ENCODE measurements at regions not wholly inside any gene's neighbourhood (a gene's known extent, or its start where the extent isn't known, plus 50 kb on each side); places are given as distances from the start of the nearest gene placed in this dataset.

GRCh38 chr4:96639932-96640331 lies 800.0 kb downstream of the PDHA2 start:
- no peak for DNase-seq (ENCODE audit: extremely low read depth, insufficient read length)
- no peaks in the 10 kb centered on the region for H3K27me3 ChIP-seq (replicated peaks; ENCODE audit: control insufficient read depth, insufficient read depth, low read length)
- H3K4me3 ChIP-seq (replicated peaks; ENCODE audit: low read depth, low read length) = no peak overlapping the region
- no peaks in the 10 kb centered on the region for H3K36me3 ChIP-seq (ENCODE audit: control insufficient read depth, insufficient read depth, low read length)
- TF ChIP-seq, protein P1, sequence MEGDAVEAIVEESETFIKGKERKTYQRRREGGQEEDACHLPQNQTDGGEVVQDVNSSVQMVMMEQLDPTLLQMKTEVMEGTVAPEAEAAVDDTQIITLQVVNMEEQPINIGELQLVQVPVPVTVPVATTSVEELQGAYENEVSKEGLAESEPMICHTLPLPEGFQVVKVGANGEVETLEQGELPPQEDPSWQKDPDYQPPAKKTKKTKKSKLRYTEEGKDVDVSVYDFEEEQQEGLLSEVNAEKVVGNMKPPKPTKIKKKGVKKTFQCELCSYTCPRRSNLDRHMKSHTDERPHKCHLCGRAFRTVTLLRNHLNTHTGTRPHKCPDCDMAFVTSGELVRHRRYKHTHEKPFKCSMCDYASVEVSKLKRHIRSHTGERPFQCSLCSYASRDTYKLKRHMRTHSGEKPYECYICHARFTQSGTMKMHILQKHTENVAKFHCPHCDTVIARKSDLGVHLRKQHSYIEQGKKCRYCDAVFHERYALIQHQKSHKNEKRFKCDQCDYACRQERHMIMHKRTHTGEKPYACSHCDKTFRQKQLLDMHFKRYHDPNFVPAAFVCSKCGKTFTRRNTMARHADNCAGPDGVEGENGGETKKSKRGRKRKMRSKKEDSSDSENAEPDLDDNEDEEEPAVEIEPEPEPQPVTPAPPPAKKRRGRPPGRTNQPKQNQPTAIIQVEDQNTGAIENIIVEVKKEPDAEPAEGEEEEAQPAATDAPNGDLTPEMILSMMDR (IDR thresholded peaks at IDR 0.05; ENCODE audit: insufficient read depth, low read length, poor library complexity, severe bottlenecking) = no peak

- H3K36me3 ChIP-seq (ENCODE audit: control insufficient read depth, insufficient read depth, low read length) = no peaks in the 10 kb centered on the region
- TF ChIP-seq, protein P1 (IDR thresholded peaks at IDR 0.05; ENCODE audit: insufficient read depth, low read length, poor library complexity, severe bottlenecking) = no peak
- no peaks in the 10 kb centered on the region for H3K27me3 ChIP-seq (replicated peaks; ENCODE audit: control insufficient read depth, insufficient read depth, low read length)
- no peak for DNase-seq (ENCODE audit: extremely low read depth, insufficient read length)
- H3K4me3 ChIP-seq (replicated peaks; ENCODE audit: low read depth, low read length) = no peak overlapping the region
These were observed 802.6 kb downstream of the PDHA2 start for GRCh38 chr4:96642490-96642889.

DNA sequence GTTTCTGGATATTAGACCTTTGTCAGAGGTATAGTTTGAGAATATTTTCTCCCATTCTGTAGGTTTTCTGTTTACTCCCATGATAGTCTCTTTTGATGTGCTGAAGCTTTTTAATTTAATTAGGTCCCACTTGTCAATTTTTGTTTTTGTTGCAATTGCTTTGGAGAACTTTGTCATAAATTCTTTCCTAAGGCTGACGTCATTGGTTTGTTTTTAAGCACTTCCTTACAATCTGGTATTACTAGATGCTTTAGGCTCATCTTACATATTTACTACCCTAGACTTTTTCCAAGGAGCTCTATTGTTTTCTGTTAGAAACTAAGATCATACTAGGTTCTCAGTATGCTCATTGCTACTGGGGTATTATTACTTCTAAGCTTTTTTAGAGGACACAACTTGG lies 806.3 kb downstream of the PDHA2 start:
- Histone ChIP-seq H3K27me3 (replicated peaks; ENCODE audit: control insufficient read depth, insufficient read depth, low read length) (no peaks in the 10 kb centered on the region), H3K36me3 (ENCODE audit: control insufficient read depth, insufficient read depth, low read length) (no peaks in the 10 kb centered on the region), H3K4me3 (replicated peaks; ENCODE audit: low read depth, low read length) (no peak overlapping the region)
- TF ChIP-seq, protein P1 (IDR thresholded peaks at IDR 0.05; ENCODE audit: insufficient read depth, low read length, poor library complexity, severe bottlenecking) = no peak
- DNase-seq (ENCODE audit: extremely low read depth, insufficient read length) = no peak

DNA sequence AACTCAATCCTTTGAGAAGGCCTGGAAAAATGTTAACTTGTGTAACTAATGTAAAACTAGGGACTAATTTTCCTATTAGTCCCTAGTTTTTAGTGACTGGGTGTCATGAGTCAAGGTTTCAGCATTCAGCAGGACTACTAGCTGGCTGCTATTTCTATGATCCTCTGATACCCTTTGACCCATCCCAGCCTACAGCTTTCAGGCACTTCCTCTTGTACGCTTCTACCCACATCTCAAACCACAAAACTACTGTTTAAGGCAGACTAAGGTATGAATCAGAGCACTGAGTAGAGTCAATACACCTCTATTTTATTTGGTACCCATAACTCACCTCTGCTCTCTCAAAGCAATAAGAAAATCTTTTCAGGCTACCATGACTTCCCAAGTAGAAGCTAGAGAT lies 809.6 kb downstream of the PDHA2 start:
- H3K27me3 ChIP-seq (replicated peaks; ENCODE audit: control insufficient read depth, insufficient read depth, low read length) = no peaks in the 10 kb centered on the region
- no peaks in the 10 kb centered on the region for H3K36me3 ChIP-seq (ENCODE audit: control insufficient read depth, insufficient read depth, low read length)
- DNase-seq (ENCODE audit: extremely low read depth, insufficient read length) = no peak
- TF ChIP-seq, protein P1 (IDR thresholded peaks at IDR 0.05; ENCODE audit: insufficient read depth, low read length, poor library complexity, severe bottlenecking) = no peak
- H3K4me3 ChIP-seq (replicated peaks; ENCODE audit: low read depth, low read length) = no peak overlapping the region

DNA sequence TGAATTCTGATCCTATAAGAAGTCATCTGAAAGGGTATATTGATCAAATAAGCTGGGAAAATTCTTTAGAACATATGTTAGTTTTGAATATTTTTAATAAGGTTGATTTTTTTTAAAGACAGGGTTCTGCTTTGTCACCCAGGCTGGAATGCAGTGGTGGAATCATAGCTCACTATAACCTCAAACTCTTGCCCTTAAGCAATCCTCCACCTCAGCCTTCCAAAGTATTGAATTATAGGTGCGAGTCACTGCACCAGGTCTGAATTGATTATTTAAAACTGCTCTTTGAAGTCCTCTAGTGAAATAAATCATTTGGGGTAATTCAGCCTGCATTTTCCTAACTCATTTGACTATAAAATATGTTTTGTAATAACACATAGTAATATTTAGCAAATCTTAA lies 812.3 kb downstream of the PDHA2 start:
- no peak for DNase-seq (ENCODE audit: extremely low read depth, insufficient read length)
- H3K36me3 ChIP-seq (ENCODE audit: control insufficient read depth, insufficient read depth, low read length) = no peaks in the 10 kb centered on the region
- no peaks in the 10 kb centered on the region for H3K27me3 ChIP-seq (replicated peaks; ENCODE audit: control insufficient read depth, insufficient read depth, low read length)
- TF ChIP-seq, protein P1 (IDR thresholded peaks at IDR 0.05; ENCODE audit: insufficient read depth, low read length, poor library complexity, severe bottlenecking) = no peak
- no peak overlapping the region for H3K4me3 ChIP-seq (replicated peaks; ENCODE audit: low read depth, low read length)

DNA sequence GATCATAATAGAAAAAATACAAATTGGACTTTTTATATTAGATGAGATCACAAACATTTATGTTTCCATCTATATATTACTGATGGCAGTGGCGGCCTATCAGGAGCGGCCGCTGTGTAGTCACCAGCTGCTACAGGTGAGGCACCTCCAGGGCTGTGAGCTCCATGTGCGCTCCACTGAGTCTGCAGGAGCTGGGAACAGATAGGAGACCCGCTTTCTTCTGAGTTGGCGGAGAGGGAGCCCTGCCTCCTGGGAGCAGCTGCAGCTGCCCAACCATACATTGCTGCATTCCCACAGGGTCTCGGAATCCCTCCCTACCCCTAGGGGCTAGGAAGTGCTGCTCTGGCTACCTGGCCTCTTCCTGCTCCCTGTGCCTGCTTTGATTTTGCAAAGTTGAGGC lies 812.9 kb downstream of the PDHA2 start:
- no peak overlapping the region for H3K4me3 ChIP-seq (replicated peaks; ENCODE audit: low read depth, low read length)
- no peaks in the 10 kb centered on the region for H3K27me3 ChIP-seq (replicated peaks; ENCODE audit: control insufficient read depth, insufficient read depth, low read length)
- TF ChIP-seq, protein P1 (IDR thresholded peaks at IDR 0.05; ENCODE audit: insufficient read depth, low read length, poor library complexity, severe bottlenecking) = no peak
- H3K36me3 ChIP-seq (ENCODE audit: control insufficient read depth, insufficient read depth, low read length) = no peaks in the 10 kb centered on the region
- DNase-seq (ENCODE audit: extremely low read depth, insufficient read length) = no peak

Data from GM06990 (cell line).